ENCODE measurements at regions not wholly inside any gene's neighbourhood (a gene's known extent, or its start where the extent isn't known, plus 50 kb on each side); places are given as distances from the start of the nearest gene placed in this dataset.
"Not testable (repeated sequence)": the region's sequence is repeated elsewhere in the genome, so short reads cannot be mapped to it uniquely, and the experiment has no call there.

DNA sequence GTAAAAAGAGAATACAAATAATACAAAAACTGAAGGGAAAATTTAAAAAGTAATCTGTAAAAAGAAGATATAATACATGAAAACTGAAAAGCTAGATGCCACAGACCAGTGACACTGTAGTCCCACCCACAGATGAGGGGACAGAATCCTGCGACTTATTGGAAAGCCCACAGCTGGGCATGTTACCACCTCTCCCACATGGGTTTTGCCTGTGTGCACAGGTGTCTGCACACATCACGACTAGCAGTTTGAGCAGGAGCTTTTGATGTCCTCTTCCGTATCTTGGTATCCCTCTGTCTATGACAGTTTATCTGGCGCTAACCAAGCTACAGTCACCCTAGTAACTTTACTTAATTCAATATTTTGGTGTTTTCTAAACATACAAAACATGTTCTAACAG is 291.1 kb upstream of the EXOC2 start:
- no peaks in the 10 kb centered on the region for H3K36me3 Mint-ChIP-seq (ENCODE audit: low read depth)
- H3K27me3 Mint-ChIP-seq (ENCODE audit: low read depth): peaks cover 20% of the 10 kb centered on the region
- H3K4me3 Mint-ChIP-seq (ENCODE audit: unreplicated experiment): no peak overlapping the region
- no peak for DNase-seq (ENCODE audit: low spot score)
- H3K9me3 Mint-ChIP-seq (ENCODE audit: low read depth): peaks cover 8% of the 10 kb centered on the region
- TF ChIP-seq, protein P1, sequence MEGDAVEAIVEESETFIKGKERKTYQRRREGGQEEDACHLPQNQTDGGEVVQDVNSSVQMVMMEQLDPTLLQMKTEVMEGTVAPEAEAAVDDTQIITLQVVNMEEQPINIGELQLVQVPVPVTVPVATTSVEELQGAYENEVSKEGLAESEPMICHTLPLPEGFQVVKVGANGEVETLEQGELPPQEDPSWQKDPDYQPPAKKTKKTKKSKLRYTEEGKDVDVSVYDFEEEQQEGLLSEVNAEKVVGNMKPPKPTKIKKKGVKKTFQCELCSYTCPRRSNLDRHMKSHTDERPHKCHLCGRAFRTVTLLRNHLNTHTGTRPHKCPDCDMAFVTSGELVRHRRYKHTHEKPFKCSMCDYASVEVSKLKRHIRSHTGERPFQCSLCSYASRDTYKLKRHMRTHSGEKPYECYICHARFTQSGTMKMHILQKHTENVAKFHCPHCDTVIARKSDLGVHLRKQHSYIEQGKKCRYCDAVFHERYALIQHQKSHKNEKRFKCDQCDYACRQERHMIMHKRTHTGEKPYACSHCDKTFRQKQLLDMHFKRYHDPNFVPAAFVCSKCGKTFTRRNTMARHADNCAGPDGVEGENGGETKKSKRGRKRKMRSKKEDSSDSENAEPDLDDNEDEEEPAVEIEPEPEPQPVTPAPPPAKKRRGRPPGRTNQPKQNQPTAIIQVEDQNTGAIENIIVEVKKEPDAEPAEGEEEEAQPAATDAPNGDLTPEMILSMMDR (IDR thresholded peaks at IDR 0.05): no peak
- H3K27ac Mint-ChIP-seq (ENCODE audit: unreplicated experiment): no peak overlapping the region
- no peaks in the 10 kb centered on the region for H3K4me1 Mint-ChIP-seq (ENCODE audit: low read depth)

- peaks cover 10% of the 10 kb centered on the region for H3K36me3 Mint-ChIP-seq (ENCODE audit: low read depth)
- no peak for DNase-seq (ENCODE audit: low spot score)
- H3K27ac Mint-ChIP-seq (ENCODE audit: unreplicated experiment): no peak overlapping the region
- no peaks in the 10 kb centered on the region for H3K4me1 Mint-ChIP-seq (ENCODE audit: low read depth)
- TF ChIP-seq, protein P1 (IDR thresholded peaks at IDR 0.05): no peak
- peaks cover 39% of the 10 kb centered on the region for H3K9me3 Mint-ChIP-seq (ENCODE audit: low read depth)
- peaks cover 15% of the 10 kb centered on the region for H3K27me3 Mint-ChIP-seq (ENCODE audit: low read depth)
- H3K4me3 Mint-ChIP-seq (ENCODE audit: unreplicated experiment): no peak overlapping the region
These were observed 286.2 kb upstream of the EXOC2 start for GRCh38 chr6:978937-979685.

DNA sequence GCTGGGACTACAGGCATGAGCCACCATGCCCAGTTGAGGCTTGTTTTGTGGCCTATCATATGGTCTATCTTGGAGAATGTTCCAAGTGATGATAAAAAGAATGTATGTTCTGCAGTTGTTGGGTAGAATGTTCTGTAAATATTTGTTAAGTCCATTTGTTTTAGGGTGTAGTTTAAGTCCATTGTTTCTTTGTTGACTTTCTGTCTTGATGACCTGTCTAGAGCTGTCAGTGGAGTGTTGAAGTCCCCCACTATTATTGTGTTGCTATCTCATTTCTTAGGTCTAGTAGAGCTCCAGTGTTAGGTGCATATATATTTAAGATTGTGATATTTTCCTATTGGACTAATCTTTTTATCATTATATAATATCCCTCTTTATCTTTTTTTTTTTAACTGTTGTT is 284.3 kb upstream of the EXOC2 start:
- H3K27me3 Mint-ChIP-seq (ENCODE audit: low read depth): peaks cover 15% of the 10 kb centered on the region
- not testable (repeated sequence) for H3K4me3 Mint-ChIP-seq (ENCODE audit: unreplicated experiment); H3K4me1 Mint-ChIP-seq (ENCODE audit: low read depth); DNase-seq (ENCODE audit: low spot score); H3K27ac Mint-ChIP-seq (ENCODE audit: unreplicated experiment)
- peaks cover 39% of the 10 kb centered on the region for H3K9me3 Mint-ChIP-seq (ENCODE audit: low read depth)
- H3K36me3 Mint-ChIP-seq (ENCODE audit: low read depth): peaks cover 10% of the 10 kb centered on the region

DNA sequence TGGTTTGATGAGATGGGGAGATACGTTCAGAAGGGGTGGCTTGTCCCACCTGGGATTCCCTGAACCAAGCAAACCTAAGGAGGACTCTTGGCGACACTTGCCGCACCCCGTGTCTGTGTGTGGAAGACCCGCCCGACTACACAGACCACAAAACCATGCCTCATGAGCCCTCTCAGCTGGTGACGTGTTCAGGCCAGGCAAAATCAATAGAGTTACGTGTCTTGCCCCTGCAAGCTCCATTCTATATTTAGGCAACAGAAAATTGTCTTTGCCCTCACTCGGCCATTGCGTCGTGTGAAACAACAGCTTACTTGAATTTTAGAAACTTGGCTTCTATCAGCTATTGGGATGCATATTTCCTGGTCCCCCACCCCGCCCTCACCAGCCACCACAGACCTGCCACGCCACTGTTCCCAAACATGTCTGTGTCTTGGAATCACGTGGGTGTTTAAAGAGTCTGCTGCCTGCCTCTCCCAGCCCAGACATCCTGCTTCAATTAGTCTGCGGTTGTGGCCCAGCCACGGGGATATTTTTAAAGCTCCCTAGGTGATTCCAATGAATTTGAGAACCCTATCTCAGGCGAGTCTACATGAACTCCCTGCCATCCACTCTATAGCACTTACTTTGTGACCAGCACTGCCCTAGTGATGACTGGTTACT is 279.2 kb upstream of the EXOC2 start:
- H3K36me3 Mint-ChIP-seq (ENCODE audit: low read depth): peaks cover 2% of the 10 kb centered on the region
- H3K9me3 Mint-ChIP-seq (ENCODE audit: low read depth): peaks cover 30% of the 10 kb centered on the region

GRCh38 chr6:968791-969190 is 275.9 kb upstream of the EXOC2 start:
- no peak overlapping the region for H3K27ac Mint-ChIP-seq (ENCODE audit: unreplicated experiment)
- TF ChIP-seq, protein P1 (IDR thresholded peaks at IDR 0.05): no peak
- peaks cover 25% of the 10 kb centered on the region for H3K27me3 Mint-ChIP-seq (ENCODE audit: low read depth)
- H3K36me3 Mint-ChIP-seq (ENCODE audit: low read depth): no peaks in the 10 kb centered on the region
- no peaks in the 10 kb centered on the region for H3K4me1 Mint-ChIP-seq (ENCODE audit: low read depth)
- DNase-seq (ENCODE audit: low spot score): no peak
- H3K4me3 Mint-ChIP-seq (ENCODE audit: unreplicated experiment): no peak overlapping the region
- H3K9me3 Mint-ChIP-seq (ENCODE audit: low read depth): peaks cover 9% of the 10 kb centered on the region

More for the DNA sequence above, 279.2 kb upstream of the EXOC2 start:
- Mint-ChIP-seq H3K4me1 (ENCODE audit: low read depth) (no peaks in the 10 kb centered on the region), H3K4me3 (ENCODE audit: unreplicated experiment) (no peak overlapping the region), H3K27ac (ENCODE audit: unreplicated experiment) (no peak overlapping the region), H3K27me3 (ENCODE audit: low read depth) (peaks cover 11% of the 10 kb centered on the region)
- DNase-seq (ENCODE audit: low spot score): no peak
- TF ChIP-seq, protein P1 (IDR thresholded peaks at IDR 0.05): no peak

Measured in chondrocyte (in vitro differentiated cells).